D721Med (cell line): ENCODE measurements at regions not wholly inside any gene's neighbourhood (a gene's known extent, or its start where the extent isn't known, plus 50 kb on each side); places are given as distances from the start of the nearest gene placed in this dataset.

Experiments
- DNase-seq: peaks from one replicate; pipeline ENCODE4 v3.0.0; 2011; ENCODE audit warnings: low spot score; ENCODE audit not compliant: insufficient read length
- FAIRE-seq: peaks from 2 replicates; lab custom pipeline; 2011; peaks lifted over from hg19 to GRCh38; lab: Jason Lieb, UNC
- TF ChIP-seq, protein P1 (sequence below): IDR thresholded peaks from 2 replicates; pipeline ENCODE4 v1.5.1; 2012; ENCODE audit warnings: mild to moderate bottlenecking, control low read depth; ENCODE audit not compliant: insufficient read depth; ENCODE audit errors: missing control alignments

DNA sequence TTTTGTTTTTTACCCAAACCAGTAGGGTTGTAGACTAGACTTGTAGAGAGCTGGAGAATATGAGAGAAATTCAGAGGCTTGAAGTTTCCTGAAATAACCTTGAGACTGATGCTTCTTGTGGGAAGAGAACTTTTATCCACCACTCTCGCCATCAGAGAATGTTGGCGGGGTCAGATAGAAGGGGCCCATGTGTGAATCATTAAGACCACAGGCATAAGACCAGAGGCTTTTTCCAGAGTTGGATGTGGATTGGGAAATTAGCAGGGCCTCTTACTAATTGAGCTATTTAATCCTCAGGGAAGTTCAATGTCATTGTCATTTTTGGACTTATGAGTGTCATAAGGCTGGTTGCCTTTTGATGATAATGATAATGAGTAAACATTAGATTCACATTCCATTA lies 246.9 kb upstream of the THRB start:
- no peak for FAIRE-seq
- no peak for DNase-seq
- TF ChIP-seq, protein P1, sequence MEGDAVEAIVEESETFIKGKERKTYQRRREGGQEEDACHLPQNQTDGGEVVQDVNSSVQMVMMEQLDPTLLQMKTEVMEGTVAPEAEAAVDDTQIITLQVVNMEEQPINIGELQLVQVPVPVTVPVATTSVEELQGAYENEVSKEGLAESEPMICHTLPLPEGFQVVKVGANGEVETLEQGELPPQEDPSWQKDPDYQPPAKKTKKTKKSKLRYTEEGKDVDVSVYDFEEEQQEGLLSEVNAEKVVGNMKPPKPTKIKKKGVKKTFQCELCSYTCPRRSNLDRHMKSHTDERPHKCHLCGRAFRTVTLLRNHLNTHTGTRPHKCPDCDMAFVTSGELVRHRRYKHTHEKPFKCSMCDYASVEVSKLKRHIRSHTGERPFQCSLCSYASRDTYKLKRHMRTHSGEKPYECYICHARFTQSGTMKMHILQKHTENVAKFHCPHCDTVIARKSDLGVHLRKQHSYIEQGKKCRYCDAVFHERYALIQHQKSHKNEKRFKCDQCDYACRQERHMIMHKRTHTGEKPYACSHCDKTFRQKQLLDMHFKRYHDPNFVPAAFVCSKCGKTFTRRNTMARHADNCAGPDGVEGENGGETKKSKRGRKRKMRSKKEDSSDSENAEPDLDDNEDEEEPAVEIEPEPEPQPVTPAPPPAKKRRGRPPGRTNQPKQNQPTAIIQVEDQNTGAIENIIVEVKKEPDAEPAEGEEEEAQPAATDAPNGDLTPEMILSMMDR, result no peak

DNA sequence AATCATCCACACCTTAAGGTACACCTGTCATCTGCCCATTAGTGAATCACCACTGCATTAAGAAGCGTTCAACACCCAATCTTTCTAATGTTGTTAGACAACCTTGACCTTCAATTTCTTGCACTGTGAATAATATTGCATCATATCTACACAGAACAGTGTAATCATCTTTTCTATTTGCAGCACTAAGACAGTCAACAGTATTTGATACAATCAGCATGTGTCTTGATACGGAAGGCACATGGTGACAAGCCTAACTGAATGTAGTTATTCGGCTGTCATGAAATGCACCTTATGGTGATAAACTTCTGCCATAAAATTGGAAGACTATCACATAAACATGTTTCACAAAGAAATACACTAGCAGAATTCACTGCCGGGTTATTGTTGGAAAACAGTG lies 253.9 kb upstream of the THRB start:
- TF ChIP-seq, protein P1, result no peak
- DNase-seq, result no peak
- FAIRE-seq, result no peak

DNA sequence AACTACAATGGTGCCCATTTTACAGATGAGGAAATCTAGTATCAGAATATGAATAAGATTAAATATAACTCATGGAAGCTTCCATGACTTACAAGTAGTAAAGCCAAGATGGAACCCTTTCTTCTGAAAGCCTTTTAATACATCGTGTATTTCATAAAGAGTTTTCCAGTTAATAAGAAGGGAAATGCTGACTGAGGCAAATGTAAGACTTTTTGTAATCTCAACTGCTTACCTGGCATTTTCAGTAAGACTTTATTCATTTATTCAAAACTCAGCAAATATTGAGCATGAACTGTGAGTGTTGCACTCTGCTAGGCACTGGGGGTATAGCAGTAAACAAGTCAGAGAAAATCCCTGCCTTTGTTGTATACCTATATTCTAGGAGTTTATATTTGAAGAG lies 256.4 kb upstream of the THRB start:
- TF ChIP-seq, protein P1, result no peak
- FAIRE-seq (no peak), DNase-seq (no peak)

DNA sequence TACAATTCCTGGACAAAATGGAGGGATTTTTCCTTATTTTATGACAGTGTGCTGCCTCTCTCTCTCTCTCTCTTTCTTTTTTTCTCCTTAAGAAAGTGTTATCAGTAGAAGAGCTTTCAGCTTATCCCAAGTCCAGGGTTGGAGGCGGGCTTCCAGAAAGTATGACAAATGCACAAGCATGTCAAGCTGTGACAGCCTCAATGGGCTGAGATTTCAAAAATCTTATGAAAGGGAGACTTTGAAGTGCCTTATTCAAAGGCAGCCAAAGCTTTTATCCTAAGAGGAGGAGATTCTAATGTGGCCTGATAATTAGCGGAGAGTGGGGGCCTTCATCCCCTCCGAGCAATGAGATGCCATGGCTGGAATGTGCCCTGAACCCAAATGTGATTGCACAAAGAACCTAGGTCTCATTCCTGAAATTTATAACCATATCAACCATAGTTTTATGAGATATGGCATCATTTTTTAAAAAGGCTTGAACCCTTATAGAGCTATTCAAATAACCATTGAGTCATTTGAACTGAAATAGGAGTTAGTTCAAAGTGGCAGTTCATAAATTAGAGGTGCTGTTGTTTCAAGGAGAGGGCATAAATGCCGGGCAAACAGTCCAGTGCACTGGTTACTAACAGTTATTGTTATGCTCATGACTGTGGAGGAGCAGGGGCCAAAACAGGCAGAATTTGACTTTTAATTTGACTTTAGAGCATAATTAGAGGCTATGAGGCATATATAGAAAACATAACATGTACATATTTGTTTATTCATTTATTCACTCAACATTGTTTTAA lies 261.6 kb upstream of the THRB start:
- TF ChIP-seq, protein P1, result no peak
- FAIRE-seq (no peak), DNase-seq (no peak)

DNA sequence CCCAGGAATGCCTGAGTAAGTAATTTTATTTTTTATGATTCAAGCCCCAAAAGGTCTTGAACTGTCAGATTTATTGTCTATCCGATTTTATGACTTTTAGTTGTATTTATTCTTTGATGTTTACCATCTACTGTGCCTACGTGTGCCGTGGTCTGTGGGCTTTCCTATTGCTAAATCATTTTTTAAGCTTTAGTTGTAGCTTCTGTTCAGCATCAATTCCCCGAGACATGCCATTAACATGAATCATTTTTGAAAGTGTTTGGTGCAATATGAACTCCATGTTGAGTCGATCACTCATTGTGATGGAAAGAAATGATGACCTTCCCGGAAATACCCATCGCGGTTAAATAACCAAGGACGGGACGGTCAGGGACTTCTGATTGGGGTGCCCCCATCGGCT lies 268.7 kb upstream of the THRB start:
- no peak for FAIRE-seq
- TF ChIP-seq, protein P1, result no peak
- no peak for DNase-seq

DNA sequence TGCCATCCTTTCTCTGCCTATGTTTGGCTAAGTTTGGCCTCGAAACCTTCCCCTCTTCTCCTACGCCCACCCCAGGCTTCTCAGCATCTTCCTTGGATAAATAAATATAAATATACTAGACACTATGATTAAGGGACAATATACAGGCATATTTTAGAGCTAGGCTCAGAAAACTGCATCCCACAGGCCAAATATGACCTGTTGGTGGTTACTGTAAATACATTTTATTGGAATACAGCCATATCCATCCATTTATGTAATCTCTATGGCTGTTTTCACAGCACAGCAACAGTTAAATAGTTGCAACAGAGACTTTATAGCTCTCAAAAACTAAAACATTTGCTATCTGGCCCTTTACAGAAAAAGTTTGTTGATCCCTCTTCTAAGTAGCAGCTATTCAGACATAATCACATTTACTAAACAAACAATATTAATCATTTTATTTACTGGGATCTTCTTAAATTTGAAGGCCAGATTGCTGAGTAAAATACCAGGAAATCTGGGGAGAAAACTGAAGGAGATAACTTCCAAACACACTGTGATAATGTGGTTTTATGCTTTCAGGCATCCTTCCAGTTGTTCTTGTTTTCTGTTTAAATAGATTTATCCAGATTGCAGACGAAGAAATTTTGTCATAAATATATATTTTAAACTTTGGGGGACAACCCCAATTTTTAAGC lies 269.7 kb upstream of the THRB start:
- FAIRE-seq (no peak), DNase-seq (no peak)
- TF ChIP-seq, protein P1, result no peak

DNA sequence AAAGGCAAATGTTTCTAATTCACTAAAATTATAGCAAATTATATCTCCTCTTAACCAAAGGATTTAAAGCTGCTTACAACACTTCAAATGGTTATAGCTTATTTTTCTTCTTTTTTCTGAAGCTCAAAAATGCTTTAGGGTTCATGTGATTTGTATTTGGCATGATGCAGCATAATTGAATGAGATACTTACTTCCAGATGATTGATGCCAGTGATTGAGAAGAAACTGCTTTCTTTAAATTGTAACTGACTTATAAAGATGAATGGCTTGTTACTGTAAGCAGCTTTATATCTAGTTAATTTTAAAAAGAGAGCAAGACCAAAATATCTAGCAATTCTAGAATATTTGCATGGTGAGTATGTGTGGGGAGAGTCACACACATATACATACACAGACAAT lies 270.7 kb upstream of the THRB start:
- FAIRE-seq (no peak), DNase-seq (no peak)
- TF ChIP-seq, protein P1, result no peak
